AG20443 (cell line): ENCODE measurements at regions not wholly inside any gene's neighbourhood (a gene's known extent, or its start where the extent isn't known, plus 50 kb on each side); places are given as distances from the start of the nearest gene placed in this dataset.
"Not testable (repeated sequence)": the region's sequence is repeated elsewhere in the genome, so short reads cannot be mapped to it uniquely, and the experiment has no call there.

Source experiments
- DNase-seq: peaks from one replicate; pipeline ENCODE4 v3.0.0; 2012; ENCODE audit warnings: low spot score, mixed read lengths

- DNase-seq = peak; percentile 86
Observed at GRCh38 chr6:4351520-4352321, 216.3 kb upstream of the ECI2 start.

DNA sequence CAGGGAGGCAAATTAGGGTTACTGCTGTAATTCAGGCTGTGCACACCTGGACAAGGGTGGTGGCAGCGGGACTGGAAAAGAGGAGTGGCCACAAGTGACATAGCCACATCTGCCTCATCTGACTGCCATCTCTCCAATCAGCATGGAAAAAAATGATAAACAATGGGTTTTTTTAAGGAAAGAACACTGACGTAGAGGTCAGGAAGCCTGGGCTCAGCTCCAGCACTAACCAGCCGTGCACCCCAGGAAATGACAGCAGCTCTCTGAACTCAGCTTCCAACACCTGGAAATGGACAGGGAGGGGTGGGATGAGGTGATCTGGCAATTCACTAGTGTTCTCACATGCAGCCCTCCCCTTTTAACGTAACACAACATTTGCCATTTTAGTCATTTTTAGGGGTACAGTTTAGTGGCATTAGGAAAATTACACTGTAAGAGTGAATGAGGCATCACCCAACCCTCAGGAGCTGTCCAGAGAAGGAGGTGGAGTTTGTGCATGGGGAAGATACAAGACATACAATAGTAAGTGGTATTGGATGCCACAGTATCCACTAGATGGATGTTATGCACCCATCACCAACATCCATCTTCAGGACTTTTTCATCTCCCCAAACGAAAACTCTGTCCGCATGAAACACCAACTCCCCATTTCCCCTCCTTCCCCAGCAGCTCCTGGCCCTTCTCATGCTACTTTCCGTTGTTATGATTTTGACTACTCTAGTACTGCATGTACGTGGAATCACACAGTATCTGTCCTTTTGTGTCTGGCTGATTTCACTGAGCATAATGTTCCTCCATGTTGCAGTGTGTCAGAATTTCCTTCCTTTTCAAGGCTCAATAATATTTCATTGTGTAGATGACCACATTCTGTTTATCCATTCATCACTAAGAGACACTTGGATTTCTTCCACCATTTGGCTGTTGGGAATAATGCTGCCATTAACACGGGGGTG, 215.5 kb upstream of the ECI2 start:
- no peak for DNase-seq

GRCh38 chr6:4349931-4350330, 214.6 kb upstream of the ECI2 start:
- no peak for DNase-seq

DNA sequence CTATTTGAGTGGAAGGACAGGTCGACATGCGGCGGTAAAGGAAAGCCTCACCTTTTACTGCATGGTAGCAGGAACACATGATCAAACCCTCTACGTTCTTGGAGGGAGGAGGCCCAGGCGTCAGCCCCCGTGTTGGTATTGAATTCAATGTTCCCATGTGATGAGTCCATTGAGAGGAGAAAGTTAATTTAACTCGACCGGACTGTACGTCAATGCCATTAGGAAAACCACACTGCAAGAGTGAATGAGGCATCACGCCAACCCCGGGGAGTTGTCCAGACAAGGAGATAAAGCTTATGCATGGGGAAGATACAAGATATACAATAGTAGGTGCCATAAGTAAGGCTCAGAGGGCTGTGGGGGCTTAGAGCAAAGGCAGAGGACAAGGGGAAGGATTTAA, 213.9 kb upstream of the ECI2 start:
- no peak for DNase-seq

DNA sequence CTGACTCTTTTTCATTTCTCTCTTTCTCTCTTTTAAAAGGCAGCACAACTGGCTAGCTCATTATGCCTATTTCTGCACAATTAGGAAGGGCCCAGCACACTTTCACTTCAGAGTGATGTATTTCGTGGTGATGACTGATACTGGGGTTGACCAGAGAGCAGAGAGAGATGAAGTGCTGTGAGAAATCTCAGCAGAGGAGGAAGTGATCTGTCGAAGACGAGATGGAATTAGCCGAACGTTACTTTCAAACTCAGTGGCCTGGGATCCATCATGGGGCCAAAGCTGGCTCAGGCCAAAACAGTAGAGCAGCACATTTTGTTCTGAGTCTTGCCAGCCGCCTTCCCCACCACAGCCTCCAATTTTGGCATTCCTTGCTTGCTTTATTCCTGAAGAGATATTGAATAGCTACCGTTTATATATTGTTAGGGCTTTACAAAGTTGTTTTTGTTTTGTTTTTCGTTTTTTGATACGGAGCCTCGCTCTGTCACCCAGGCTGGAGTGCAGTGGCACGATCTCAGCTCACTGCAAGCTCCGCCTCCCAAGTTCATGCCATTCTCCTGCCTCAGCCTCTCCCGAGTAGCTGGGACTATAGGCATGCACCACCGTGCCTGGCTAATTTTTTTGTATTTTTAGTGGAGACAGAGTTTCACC, 213.2 kb upstream of the ECI2 start:
- no peak for DNase-seq

DNA sequence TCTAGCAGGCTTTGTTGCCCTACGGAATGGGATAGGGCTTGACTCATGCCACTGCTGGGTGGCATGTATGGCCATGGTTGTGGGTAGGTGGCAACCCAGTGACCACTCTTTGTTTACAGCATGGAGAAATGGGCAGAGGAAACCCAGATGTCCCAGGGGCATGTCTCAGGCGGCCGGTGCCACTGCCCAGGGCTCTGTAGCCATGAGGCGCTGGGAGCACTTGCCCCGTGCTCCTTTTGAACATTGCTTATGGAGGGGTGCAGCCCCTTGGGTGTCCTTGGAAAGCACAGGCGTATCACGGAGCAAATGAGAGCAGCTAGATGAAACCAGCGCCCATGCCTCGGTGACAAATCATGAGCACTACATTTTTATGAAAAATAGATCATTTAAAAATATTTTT, 212.5 kb upstream of the ECI2 start:
- no peak for DNase-seq

DNA sequence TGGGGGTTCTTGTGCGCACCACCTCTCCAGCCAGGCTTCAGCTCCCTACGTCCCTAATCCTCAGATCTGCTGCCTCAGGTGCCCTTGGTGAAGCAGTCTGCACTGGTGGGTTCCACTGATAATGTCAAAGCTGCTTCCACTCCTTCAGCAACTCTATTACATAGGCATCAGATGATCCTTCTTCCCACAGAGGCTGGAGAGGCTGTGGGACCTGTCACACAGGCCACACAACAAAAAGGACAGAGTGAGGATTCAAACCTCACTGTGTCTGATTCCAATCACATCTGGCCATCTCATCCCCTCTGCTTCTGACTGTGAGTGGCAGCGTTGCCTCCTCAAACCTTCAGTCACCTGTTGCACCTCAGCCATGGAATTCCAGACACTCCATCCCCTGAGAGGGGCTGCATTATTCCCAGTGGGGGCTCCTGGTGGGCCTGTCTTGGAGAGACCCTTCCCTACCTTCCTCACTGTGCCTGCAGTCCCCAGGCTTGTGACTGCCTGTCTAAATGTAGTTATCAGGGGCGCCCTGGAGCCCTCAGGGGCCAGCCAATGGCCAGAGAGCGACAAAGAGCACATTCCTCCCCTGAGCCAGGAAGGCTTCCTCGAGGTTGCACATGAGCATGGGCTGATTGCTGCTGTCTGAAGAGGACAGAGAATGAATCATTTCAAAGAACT, 211.4 kb upstream of the ECI2 start:
- DNase-seq = peak; percentile 62

DNA sequence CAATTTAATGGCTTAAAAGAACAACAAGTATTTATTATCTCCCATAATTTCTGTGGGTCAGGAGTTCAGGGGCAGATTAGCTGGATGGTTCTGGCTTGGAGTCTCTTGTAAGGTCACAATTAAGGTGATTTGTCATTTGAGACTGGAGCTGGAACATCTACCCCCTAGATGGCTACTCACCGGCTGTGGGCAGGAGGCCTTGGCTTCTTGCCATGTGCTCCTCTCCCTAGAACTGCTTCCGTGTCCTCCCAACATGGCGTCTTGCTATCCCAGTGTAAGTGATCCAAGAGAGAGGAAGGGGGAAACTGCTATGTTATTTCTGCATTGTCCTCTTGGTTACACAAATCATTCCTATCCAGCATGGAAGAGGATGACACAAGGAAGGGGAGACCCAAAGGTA, 210.2 kb upstream of the ECI2 start:
- DNase-seq = no peak

- peak; percentile 27 for DNase-seq
Observed at GRCh38 chr6:4344317-4344899, 209.0 kb upstream of the ECI2 start.

DNA sequence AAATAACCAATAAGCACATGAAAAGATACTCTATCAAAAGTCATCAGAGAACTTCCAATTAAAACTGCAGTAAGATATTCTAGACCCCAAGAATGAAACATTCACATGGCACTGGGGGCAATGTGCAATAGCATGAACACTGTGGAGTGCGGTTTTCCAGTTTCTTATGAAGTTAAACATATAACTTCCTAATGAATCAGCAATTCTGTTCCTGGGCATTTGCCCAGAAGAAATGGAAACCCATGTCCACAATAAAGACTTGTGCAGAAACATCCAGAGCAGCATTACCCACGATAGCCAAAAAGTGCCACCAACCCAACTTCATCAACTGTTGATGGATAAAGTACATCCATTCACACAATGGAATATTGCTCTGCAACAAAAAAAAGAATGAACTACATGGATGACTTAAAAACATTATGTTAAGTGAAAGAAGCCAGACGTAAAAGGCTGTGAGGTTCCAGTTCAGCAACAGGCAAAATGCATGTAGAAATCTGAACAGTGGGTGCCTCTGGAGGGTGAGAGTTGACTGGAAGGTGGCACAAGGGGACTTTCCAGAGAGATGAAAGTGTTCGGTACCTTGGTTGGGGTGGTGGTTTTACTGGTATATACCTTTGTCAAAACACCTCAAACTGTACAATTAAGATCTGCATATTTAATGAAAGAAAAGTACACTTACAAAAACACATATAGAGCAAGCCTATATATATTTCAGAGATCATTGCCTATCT, 207.2 kb upstream of the ECI2 start:
- no peak for DNase-seq

GRCh38 chr6:4341078-4341797, 205.9 kb upstream of the ECI2 start:
- no peak for DNase-seq

- DNase-seq = no peak
Observed at GRCh38 chr6:4340544-4340943, 205.2 kb upstream of the ECI2 start.

DNA sequence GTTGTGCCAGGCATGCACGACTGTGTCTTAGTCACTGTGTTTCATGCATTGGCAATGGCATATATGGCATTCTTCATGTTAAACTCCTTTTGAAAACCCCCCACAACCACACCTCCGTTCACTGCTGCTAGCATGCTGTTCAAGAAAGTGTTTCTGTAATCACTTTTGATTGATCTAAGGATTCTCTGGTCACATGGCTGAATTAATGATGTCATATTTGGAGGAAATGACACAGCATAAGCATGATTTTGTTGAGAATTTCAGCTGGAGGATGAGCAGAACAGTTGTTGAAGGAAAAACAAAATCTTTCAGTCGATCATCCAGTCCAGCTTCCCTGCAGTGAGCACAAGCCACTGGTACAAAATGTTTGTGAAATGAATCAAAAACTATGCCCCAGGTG, 203.5 kb upstream of the ECI2 start:
- DNase-seq = no peak

DNA sequence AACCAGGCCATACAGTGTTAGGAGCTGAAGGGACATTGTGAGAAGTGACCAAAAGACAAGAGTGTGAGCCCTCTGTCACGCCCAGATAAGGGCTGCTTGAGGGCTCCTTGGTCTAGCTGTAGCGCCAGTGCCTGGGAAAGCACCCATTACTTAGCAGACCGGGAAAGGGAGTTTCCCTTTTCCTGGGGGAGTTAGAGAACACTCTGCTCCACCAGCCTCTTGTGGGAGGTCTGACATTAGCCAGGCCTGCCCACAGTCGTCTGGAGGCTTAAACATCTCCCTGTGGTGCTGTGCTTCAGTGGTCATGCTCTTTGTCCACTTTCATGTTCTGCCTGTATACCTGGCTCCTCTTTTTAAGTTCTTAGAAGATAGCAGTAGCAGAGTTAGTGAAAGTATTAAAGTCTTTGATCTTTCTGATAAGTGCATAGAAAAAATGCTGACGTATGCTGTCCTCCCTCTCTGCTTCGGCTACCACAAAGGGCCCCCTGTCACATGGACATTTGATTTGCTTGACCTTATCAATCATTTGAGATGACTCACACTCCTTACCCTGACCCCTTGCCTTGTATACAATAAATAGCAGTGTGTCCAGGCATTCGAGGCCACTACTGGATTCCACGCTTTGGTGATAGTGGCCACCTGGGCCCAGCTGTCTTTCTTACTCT, 201.5 kb upstream of the ECI2 start:
- DNase-seq = no peak

GRCh38 chr6:4336084-4336483, 200.7 kb upstream of the ECI2 start:
- DNase-seq = no peak

- DNase-seq = not testable (repeated sequence)
Observed at GRCh38 chr6:4334158-4334740, 198.9 kb upstream of the ECI2 start.

DNA sequence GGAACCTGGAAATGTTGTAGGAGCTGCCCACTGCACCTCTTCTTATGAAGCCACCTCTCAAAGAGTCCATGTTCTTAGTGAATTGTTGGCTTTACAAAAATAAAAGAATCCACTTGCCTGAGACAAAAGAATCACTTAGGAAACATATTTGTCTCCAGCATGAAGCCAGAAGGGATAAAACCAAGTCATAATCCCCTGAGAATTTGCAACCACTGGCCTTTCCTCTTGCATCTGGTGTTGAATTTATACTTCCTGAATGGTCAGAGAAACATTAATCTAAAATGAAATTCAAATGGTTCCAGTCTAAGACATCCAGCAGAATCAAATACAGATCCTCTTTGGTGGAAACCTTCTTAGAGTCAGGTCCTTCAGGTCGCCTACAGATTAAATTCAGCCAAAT, 192.5 kb upstream of the ECI2 start:
- no peak for DNase-seq

DNA sequence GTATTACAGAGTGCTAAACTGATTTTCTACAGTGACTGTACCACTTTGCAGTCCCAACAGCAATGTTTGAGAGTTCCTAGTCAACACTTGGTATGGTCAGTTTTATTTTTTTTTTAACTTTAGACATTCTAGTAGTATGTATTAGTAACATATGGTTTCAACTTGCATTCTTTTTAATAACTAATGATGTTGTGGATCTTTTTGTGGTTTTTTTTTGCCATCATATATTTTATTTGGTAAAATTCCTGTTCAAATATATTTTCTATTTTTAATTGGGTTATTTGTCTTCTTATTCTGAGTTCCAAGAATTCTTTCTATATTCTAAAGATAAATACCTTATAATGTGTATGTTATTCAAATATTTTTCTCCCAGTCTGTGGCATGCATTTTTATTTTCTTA, 189.4 kb upstream of the ECI2 start:
- DNase-seq = no peak

DNA sequence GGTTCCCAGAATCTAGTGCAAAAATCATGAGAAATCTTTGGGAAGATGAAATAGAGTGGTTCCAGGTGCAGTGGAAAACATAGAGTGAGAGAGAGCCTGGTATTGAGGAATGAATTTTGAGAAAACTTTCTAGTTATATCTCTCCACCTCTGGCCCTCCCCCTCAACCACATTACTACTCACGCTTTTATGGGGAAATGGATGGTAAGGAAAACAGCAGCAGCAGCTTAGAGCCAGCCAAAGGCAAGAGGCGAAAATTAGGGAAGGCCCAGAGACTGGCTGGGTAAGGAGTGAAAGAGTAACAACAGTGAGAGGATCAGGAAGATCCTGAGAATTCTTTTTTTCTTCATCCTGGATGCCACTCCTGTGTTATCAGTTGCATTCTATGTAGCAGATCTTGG, 187.9 kb upstream of the ECI2 start:
- DNase-seq = no peak
